ENCODE measurements at regions not wholly inside any gene's neighbourhood (a gene's known extent, or its start where the extent isn't known, plus 50 kb on each side); places are given as distances from the start of the nearest gene placed in this dataset.

DNA sequence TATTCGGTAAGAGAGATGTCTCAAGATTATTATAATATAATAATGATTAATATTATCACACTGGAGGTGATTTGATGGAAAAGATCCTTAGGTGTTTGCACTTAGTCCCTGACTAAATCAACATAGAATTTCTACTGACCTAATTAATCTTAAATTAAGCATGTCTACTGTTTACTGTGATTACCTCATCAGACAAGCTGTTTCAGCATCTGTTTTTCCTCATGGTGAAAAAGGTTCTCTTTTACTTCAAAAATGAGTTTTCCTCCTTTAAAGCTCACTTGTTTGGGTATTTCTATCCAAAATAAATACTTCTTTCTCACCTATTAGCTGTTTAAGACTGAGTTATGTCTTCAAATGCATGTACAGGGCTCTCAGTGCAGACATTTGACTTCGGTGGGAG lies 407.8 kb downstream of the NKX6-1 start:
- Histone ChIP-seq H2BK5ac (ENCODE audit: low read depth, low read length, poor library complexity, severe bottlenecking) (no peak overlapping the region), H2BK120ac (ENCODE audit: low read depth, low read length) (no peak overlapping the region), H3K23ac (ENCODE audit: low read depth, low read length) (no peak overlapping the region), H2AK5ac (ENCODE audit: low read depth, low read length) (no peak overlapping the region), H3K79me1 (ENCODE audit: low read depth in 1 of 2, low read length in 2 of 2) (no peaks in the 10 kb centered on the region), H3K9ac (ENCODE audit: low read depth, low read length) (no peak overlapping the region), H2BK20ac (ENCODE audit: low read depth, low read length) (no peak overlapping the region), H3K9me3 (ENCODE audit: control insufficient read depth, insufficient read depth, low read length) (no peaks in the 10 kb centered on the region), H3K9me1 (ENCODE audit: insufficient read depth, low read length) (no peaks in the 10 kb centered on the region), H2AFZ (replicated peaks; ENCODE audit: low read length, poor library complexity) (no peak overlapping the region), H4K8ac (ENCODE audit: low read depth in 2 of 2, low read length in 2 of 2) (no peak overlapping the region), H3K4me1 (ENCODE audit: control insufficient read depth, insufficient read depth, low read length) (no peaks in the 10 kb centered on the region), H3K4me3 (ENCODE audit: insufficient read depth, low read depth, low read length) (no peak overlapping the region), H3K27ac (ENCODE audit: insufficient read depth, low read length) (no peak overlapping the region), H3K4me2 (ENCODE audit: low read depth, low read length) (no peak overlapping the region), H3K4ac (ENCODE audit: low read depth, low read length) (no peak overlapping the region), H3K14ac (replicated peaks; ENCODE audit: low read depth, low read length) (no peak overlapping the region), H3K27me3 (ENCODE audit: control insufficient read depth, insufficient read depth, low read length) (no peaks in the 10 kb centered on the region), H3K56ac (ENCODE audit: extremely low read depth, insufficient read depth, low read length) (no peak overlapping the region), H3K36me3 (ENCODE audit: control insufficient read depth, insufficient read depth, low read length) (no peaks in the 10 kb centered on the region), H4K5ac (ENCODE audit: low read depth, low read length) (no peak overlapping the region), H2AK9ac (replicated peaks; ENCODE audit: low read depth, low read length, poor library complexity) (no peak overlapping the region), H3K18ac (ENCODE audit: low read depth, low read length) (no peak overlapping the region), H2BK15ac (ENCODE audit: low read depth, low read length) (no peak overlapping the region), H4K20me1 (ENCODE audit: insufficient read depth, low read length) (no peaks in the 10 kb centered on the region), H4K91ac (ENCODE audit: insufficient read depth, low read depth, low read length) (no peak overlapping the region)
- DNase-seq (no peak), ATAC-seq (ENCODE audit: low read depth) (no peak)
- CTCF ChIA-PET, result interaction anchor here (1.2 kb wide), 1 partner anchor 36 kb away, joined by 3 read pairs; no protein-coding TSS in a partner anchor
- intact Hi-C loops (cut with micrococcal nuclease) (no loop called here), in situ Hi-C loops (cut with MboI; ENCODE audit: low sequenced_read_pairs) (no loop called here), dilution Hi-C loops (cut with HindIII; ENCODE audit: low sequenced_read_pairs, unreplicated experiment) (no loop called here)
- TF ChIP-seq MXI1 (IDR thresholded peaks at IDR 0.05; ENCODE audit: borderline replicate concordance, low read depth, low read length), result no peak
- TF ChIP-seq SMC3 (IDR thresholded peaks at IDR 0.05; ENCODE audit: low read depth, low read length), result no peak
- no peak for TF ChIP-seq NFE2L2 (IDR thresholded peaks at IDR 0.05; ENCODE audit: low read depth, low read length)
- no peak for TF ChIP-seq CHD1 (IDR thresholded peaks at IDR 0.05; ENCODE audit: low read depth, low read length)
- no peak for TF ChIP-seq RFX5 (IDR thresholded peaks at IDR 0.05; ENCODE audit: low read depth, low read length)
- TF ChIP-seq POLR2A (IDR thresholded peaks at IDR 0.05; ENCODE audit: low read depth, low read length), result no peak
- no peak for TF ChIP-seq FOS (IDR thresholded peaks at IDR 0.05; ENCODE audit: low read depth, low read length)
- TF ChIP-seq CEBPB (IDR thresholded peaks at IDR 0.05; ENCODE audit: low read depth, low read length), result no peak
- no peak for TF ChIP-seq BHLHE40 (IDR thresholded peaks at IDR 0.05; ENCODE audit: low read depth, low read length)
- TF ChIP-seq MAZ (IDR thresholded peaks at IDR 0.05; ENCODE audit: borderline replicate concordance, low read depth, low read length), result no peak
- TF ChIP-seq, protein P1, sequence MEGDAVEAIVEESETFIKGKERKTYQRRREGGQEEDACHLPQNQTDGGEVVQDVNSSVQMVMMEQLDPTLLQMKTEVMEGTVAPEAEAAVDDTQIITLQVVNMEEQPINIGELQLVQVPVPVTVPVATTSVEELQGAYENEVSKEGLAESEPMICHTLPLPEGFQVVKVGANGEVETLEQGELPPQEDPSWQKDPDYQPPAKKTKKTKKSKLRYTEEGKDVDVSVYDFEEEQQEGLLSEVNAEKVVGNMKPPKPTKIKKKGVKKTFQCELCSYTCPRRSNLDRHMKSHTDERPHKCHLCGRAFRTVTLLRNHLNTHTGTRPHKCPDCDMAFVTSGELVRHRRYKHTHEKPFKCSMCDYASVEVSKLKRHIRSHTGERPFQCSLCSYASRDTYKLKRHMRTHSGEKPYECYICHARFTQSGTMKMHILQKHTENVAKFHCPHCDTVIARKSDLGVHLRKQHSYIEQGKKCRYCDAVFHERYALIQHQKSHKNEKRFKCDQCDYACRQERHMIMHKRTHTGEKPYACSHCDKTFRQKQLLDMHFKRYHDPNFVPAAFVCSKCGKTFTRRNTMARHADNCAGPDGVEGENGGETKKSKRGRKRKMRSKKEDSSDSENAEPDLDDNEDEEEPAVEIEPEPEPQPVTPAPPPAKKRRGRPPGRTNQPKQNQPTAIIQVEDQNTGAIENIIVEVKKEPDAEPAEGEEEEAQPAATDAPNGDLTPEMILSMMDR (conservative IDR thresholded peaks at IDR 0.05; ENCODE audit: low read depth, low read length), result no peak
- TF ChIP-seq RCOR1 (IDR thresholded peaks at IDR 0.05; ENCODE audit: insufficient replicate concordance, low read length), result no peak
- TF ChIP-seq, protein P2, sequence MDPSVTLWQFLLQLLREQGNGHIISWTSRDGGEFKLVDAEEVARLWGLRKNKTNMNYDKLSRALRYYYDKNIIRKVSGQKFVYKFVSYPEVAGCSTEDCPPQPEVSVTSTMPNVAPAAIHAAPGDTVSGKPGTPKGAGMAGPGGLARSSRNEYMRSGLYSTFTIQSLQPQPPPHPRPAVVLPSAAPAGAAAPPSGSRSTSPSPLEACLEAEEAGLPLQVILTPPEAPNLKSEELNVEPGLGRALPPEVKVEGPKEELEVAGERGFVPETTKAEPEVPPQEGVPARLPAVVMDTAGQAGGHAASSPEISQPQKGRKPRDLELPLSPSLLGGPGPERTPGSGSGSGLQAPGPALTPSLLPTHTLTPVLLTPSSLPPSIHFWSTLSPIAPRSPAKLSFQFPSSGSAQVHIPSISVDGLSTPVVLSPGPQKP (IDR thresholded peaks at IDR 0.05; ENCODE audit: borderline replicate concordance, low read depth, low read length), result no peak
- no peak for TF ChIP-seq RAD21 (IDR thresholded peaks at IDR 0.05; ENCODE audit: low read length)
- no peak for TF ChIP-seq MAFK (IDR thresholded peaks at IDR 0.05; ENCODE audit: low read depth, low read length)
- TF ChIP-seq, protein P3, sequence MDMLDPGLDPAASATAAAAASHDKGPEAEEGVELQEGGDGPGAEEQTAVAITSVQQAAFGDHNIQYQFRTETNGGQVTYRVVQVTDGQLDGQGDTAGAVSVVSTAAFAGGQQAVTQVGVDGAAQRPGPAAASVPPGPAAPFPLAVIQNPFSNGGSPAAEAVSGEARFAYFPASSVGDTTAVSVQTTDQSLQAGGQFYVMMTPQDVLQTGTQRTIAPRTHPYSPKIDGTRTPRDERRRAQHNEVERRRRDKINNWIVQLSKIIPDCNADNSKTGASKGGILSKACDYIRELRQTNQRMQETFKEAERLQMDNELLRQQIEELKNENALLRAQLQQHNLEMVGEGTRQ (IDR thresholded peaks at IDR 0.05; ENCODE audit: low read depth, low read length), result no peak
- POLR2A ChIA-PET (ENCODE audit: unreplicated experiment), result no interaction called here
- no CpG with 5 or more reads among the region's 2 CpGs for WGBS, 2 experiments (ENCODE audit: extremely low coverage in 2 of 2, insufficient read length in 1 of 2)
- BruUV-seq (replicated peaks), result no TSS peak

Data from IMR-90 (cell line).